Brain pericyte (primary cell): ENCODE measurements at regions not wholly inside any gene's neighbourhood (a gene's known extent, or its start where the extent isn't known, plus 50 kb on each side); places are given as distances from the start of the nearest gene placed in this dataset.
"Not testable (repeated sequence)": the region's sequence is repeated elsewhere in the genome, so short reads cannot be mapped to it uniquely, and the experiment has no call there.

ENCODE experiments used
- DNase-seq: peaks from one replicate; pipeline ENCODE4 v3.0.0-alpha.2; 2012; ENCODE audit warnings: low read depth, low spot score

DNA sequence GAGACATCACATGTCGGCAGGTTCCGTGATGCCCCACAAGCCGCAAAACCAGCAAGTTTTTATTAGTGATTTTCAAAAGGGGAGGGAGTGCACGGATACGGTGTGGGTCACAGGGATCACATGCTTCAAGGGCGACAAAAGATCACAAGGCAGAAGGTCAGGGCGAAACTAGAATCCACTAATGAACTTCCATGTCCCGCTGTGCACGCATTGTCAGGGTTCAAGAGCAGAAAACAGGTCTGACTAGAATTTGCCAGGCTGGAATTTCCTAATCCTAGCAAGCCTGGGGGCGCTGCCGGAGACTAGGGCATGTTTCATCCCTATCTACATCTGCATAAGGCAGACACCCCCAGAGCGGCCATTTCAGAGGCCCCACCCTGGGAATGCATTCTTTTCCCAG lies 225.2 kb downstream of the NPHP4 start:
- DNase-seq = not testable (repeated sequence)

DNA sequence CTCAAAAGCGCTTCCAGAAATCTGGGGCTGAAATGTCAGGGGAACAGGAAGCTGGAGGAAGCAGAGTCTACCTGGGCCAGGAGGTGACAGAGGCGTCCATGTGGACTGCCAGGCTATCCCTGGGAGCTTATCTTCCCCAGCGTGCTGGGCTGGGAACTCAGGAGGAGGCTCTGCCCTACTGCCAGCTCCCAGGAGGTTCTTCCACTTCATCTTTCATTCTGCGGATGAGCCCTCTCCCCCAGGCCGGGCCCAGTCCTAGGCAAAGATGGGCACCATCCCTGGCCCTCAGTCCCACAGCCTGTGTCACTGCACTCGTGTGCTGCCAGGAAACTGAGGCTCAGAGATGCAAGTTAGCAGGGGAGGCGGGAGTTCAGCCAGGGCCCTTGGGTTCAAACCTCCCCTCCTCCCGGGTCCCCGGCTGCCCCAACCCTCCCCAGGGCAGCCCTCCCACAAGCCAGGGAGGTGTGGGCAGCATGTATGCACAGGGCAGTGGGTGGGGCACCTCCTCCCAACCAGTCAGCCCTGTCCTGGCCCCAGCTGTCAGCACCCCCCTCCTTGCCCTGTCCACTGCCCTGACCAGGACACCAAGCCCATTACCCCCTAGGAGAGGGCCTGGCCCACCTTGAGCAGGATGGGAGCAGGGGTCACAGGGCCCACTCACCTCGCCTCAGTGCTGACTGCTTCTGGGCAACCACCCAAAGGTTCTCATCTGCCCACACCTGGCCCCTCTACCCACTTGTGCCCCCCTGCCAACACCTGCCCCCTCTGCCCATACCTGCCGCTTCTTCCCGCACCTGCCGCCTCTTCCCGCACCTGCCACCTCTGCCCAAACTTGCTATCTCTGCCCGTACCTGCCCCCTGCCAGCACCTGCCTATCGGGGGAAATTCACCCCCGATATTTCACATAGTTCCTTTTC lies 226.0 kb downstream of the NPHP4 start:
- no peak for DNase-seq

DNA sequence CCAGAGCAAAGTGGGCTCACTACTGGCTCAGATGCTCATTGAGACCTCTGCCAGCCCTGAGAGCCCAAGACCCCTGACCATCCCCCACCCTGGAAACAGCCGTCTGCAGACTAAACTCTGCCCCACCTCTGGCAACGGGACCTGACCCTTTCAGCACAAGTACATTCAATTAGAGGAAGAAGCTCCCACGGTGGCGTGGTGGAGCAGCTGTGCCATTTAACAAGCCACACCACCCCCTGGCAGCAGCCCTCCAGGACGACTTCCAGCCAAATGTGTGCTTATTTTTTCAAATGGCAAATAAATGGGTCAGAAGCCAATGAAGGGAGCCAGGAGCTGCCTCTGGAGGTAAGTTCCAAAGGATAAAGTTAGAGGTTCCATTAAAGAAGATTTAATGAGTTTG lies 226.7 kb downstream of the NPHP4 start:
- DNase-seq = no peak

DNA sequence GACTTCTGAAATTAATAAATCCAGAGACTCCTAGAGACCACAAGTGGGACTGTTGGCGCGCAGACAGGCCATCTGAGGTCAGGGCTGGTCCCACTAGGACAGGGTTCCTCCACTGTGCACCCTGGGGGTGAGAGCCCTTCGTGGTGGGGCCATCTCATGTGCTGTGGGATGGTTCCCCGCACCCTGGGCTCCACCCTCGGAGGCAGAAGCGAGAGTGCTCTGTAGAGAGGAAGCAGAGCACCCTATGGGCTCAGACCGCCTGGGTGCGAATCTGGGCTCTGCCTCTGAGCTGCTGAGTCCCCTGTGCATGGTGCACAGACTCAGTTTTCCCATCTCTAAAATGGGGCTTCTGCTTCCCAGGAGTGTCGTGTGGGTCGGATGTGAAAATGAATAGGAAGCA lies 227.3 kb downstream of the NPHP4 start:
- DNase-seq = no peak

DNA sequence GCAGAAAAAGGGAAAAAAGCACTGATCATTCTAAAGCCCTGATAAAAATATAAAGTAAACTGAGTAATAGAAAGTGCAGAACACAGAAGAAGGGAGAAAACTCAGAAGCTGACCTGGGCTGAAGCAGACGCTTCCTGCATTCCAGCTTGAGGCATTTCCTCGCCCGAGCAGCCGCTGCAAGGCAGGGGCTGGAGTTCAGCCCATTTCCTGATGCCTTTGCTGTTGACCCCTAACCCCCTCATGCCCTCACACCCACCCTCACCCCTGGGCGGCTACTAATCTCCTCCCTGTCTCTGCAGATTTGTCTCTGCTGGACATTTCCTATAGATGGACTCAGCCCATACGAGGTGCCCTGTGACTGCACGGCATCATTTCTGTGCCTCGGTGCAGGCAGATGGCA lies 227.8 kb downstream of the NPHP4 start:
- DNase-seq = no peak

DNA sequence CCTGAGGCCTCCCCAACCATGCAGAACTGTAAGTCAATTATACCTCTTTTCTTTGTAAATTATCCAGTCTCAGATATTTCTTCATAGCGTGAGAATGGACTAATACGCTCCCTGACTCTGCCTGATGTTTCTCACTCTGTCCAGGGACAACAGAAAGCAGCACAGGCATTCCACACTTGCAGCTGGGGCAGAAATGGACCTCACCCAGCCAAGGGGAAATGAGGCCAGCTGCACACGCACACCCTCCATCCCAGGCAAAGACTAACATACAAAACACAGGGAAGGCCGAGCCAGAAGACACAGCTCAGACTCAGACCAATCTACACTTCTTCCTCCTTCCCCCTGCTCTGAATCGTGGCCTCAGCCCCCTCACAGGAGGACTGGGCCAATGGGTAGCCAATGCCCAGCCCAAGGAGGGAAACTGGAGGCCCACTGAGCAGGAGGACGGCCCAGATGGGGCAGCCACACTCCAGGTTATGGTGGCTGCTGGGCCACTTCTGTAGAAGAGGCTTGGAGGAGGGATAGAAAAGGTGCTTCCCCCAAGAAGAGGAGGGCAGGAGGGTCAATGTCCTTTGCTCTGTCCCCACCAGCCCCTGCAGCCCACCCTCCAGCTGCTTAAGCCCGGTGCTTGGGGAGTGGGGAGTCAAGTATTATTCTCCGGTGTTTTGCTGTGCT lies 228.4 kb downstream of the NPHP4 start:
- no peak for DNase-seq

DNA sequence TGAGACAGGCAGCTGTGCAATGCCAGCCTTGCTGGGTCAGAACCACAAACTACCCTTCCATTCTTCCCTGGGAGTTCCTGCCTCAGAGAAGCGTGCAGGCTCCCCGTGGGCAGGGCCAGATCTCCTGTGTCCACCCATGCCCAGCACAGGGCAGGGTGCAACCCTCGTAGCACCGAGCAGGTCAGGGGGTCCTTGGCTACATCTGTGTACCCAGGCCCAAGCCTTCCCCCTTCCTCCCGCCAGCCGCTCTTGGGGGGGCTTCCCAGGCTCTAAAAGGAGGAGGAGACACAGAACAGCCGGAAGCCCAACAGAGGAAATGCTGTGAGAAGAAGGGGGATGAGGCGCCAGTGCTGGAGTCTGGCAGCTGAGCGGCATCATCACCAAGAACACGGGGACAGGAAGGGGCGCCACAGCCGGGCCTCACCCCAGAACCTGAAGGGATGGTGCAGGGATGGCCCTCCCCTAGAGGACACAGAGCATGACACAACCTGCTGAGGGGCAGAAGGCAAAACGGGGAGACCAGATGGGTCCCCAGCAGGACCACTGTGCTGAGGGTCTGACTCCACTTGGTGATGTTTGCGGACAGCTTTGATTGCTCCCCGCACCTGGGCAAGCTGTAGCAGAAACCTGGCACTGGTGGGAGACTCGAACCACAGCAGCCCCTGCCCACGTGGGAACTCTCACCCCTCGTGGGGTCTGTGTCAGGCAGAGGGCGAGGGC lies 233.2 kb downstream of the NPHP4 start:
- DNase-seq = no peak

DNA sequence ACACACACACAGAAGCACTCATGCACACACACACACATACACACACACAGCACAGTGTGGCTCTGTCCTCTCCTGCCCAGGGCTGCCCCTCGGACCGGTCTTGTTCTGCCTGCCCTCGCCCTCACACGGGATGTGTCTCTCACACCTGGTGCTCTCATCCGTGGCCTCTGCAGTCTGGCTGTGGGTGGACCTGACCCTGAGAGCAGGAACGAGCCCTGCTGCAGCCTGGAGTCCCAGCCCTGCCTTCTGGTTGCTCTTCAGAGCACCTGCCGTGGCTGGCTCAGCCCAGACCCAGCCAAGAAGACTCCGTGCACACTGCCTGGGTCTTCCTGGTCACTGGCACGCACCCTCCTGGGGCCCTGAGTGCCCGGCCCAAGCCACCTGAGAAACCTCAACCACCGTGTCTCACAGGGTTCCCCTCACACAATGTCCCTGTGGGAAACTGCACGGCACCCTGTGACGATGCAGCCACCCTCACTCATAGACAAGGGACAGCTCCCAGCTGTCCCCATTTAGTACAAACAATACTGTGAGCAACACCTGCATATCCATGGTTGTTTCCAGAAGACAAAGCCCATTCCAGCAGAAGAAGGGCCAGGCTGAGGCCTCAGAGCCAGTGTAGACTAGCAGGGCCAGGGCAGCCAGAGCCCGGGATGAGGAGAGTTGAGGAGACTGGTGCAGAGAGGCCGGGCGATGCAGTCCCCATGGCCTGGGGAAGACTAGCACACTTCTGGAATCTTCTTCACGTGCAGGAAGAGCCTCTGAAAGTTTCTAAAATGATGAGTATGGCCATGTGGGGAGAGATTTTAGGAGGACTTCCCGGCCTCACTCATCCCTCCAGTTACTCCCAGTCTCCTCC lies 234.0 kb downstream of the NPHP4 start:
- no peak for DNase-seq

DNA sequence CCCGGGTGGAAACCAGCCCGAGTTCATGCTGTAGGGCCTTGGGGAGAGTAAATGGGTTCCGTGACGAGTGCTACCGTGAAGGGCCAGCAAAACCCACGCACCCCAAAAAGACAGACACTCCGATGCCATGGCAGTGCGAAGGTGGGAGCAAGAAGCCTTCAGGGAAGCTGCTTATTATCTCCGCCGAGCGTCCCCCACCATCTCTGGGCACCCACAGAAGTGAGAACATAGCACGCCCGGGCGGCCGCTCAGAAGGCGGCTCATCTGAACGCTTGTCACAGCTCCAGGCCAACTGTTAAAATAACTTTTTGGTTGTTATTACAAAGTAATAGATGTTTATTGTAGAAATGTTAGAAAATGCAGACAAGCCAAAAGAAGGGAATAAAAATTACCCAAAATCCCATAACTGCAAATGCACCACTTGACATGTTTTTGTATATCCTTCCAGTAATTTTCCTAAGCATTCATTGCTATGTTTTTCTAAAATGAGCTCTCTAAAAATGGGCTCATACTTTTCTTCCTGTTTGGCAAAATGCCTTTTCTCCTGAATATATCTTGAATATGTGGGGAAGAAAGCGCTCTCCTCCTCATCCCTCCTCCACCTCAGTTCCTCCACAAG lies 234.9 kb downstream of the NPHP4 start:
- no peak for DNase-seq

DNA sequence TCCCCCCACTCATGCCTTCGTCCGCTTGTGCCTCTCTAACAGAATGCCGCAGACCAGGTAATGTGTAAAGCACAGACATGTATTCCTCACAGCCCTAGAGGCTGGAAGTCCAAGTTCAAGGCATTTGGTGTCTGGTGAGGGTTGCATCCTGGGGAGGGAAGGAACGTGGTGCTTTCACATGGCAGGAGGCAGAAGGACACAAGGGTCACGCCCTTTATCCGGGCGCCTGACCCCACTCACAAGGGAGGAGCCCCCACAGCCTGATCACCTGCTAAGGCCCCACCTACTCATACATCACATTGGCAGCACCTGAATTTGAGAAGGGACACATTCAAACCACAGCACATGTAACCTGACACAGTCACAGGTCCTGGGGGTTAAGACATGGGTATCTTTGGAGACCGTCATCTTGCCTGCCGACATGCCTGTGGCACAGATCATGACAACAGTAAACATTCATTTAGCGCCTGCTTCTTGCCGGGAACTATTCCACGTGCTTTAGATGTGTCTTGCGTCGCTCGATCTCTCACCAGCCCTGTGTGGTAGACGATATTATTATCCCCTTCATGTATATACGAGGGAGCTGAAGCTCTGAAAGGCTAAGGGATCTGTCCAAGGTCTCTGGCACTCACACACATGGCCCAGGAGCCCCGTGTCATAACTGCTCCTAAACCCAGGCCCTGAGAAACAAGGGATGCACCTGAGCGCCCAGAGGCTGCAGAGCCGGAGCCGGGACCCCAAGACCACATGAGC lies 235.6 kb downstream of the NPHP4 start:
- DNase-seq = no peak

DNA sequence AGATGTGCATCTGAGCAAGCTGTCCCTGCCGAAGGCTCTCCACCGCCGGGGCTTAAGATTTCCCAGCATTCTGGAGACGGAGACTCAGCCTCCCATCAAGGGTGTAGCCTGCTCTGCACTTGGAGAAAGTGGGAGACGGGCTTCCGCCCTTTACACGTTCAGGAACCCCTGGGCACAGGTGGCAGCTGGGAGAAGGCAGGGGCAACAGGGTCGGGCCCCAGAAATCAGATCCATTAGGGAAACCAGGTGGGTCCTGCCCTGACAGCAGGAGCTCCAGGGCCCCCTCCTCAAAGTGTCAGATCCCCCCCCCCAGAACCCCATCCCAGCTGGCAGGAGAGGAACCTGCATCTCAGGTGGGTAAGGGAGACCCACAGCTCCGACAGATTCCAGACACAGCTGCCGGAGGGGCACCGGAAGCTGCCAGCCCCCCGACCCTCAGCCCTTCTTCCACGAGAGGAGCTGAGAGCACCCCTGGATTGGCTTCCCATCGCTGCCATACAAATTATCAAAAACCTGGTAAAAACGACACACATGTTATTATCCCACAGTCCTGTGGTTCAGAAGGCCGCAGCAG lies 236.6 kb downstream of the NPHP4 start:
- no peak for DNase-seq

DNA sequence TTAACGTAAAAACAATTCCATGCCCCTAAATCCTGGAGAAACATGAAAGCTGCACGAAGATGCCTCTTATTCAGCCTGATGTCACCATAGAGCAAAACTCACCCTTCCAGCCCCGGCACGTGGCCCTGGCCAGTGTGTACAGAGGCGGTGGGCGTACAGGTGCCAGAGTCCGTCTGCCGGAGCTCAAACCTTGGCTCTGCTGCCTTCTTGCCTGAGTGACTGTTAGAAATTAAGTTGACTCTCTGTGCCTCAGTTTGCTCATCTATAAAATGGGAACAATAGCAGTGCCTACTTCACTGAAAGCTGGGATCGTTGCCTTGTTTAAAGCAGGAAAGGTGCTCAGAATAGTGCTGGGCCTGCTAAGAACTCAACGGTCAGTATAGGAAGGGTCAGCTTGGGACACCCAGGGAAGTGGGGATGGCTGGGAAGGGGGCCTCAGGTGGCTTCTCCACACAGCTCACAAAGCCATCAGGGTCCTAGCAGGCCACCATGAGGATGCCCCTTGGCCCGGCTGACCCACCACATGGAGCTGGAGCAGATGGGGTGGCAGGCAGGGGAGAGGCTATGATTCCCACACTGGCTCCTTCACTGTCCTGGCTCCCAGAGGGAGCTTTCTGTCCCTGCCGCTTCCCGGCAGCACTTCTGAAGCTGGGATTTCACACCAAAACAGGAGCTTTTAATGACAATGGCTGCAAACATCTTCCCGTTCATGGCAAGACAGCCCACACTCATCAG lies 237.2 kb downstream of the NPHP4 start:
- no peak for DNase-seq

DNA sequence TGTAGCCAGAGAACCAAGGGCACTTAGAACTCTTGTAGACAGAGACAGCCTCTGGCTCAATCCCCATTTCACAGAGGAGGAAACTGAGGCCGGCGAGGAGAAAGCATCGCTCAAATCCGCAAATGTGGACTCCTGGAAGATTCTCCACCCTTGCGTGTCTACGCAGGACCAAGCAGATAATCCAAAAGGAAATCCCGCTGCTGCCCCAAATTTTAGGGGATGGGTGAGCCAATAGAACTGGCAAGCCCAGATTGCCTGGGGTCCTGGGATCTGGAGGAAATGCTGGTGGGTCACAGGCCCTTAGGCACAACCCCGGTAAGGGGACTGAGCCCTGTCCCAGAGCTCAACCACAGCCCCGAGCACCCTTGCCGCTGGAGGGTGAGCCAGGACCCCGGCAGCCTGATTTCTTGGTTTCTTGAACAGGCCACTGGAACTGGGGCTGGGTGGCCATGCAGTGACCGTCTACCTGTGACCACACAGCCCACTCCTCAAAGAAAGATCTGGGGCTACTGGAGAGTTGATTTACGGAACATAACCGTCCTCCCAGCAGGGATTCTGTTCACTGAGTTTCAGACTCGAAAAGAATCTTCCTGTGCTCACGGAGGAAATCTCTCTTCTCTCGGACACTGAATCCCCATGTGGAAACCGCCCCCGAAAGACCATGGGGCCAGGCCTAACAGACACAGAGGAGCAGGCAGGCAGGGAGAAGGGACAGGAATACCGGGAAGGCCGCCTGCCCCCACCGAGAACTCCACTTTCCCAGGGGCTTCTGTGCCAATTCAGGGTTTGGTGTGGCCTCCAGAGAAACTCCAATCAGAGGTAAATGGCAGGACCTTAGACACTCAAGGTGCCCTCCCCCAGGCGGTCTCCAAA lies 238.4 kb downstream of the NPHP4 start:
- no peak for DNase-seq

DNA sequence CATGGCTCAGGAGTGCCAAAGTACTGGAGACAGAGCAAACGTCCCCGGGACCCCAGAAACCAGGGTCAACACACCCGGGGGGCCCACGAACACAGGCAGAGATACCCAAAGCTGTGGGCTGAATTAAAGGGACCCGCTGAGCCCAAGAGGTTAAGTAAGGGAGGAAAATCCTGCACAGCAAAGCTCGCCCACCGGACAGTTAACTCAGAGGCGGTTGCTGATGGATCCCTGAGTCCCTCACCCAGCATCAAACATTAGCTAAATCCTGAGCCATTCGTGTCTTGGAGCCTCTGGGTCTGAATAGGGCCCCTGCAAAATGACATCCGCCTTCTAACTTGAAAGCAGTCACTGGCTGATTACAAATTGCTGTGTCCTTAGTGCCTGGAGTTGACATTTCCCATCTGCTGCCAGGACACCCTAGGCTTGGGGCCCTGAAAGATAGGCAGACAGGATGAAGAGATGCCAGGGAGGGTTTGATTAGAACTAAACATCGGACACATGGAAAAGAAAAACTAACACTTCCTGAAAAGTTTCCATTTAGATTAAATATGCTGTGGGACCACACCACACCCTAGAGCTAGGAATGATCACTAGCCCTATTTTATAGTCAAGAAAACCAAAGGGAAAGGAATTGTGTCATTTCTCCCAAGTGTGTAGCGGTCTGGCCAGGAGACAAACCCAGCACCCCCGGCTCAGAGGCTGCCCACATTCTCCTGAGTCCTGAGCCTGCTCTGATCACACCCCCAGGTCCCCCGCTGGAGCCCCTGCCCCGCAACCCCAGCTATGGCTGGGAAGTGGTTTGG lies 239.3 kb downstream of the NPHP4 start:
- DNase-seq = no peak

DNA sequence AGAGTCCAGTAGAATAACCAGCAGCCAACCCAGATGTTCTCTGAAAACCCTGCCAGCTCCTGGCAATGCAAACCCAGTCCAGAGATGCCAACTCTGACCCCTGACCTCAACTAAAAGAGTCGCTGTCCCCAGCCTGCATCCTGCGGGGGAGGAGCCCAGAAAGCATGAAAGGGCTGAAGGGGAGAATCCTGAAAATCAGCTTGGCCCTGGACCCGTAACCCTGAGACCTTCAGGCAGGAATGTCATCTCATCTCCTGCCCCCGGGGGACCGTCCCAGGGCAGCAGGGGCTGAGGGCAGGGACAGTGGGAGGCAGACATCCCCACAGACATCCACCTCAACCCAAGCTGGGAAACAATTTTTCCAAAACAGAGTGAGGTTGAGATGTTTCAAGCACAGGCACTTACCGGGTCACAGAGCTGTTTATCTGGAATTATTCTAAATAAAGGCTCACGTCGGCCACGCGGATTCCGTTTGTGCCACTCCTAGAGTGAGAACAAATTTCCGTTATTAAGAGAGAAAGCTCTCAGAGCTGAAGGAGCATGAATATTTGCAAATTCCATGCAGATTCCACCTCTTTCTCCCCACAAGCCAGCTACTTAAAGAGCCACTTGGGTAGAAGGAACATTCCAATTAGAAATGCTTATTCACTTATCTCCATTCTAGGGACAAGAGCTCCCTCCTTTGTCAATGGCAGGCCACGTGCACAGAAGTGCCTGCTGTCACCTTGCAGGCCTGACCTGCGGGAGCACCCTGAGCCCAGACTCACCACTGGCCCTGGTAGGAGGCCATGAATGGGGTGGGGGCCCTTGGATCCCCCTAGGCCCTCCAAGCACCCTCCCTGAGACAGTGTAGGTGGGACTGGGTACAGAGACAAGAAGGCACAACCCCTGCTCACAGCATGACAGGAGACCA lies 240.1 kb downstream of the NPHP4 start:
- no peak for DNase-seq

DNA sequence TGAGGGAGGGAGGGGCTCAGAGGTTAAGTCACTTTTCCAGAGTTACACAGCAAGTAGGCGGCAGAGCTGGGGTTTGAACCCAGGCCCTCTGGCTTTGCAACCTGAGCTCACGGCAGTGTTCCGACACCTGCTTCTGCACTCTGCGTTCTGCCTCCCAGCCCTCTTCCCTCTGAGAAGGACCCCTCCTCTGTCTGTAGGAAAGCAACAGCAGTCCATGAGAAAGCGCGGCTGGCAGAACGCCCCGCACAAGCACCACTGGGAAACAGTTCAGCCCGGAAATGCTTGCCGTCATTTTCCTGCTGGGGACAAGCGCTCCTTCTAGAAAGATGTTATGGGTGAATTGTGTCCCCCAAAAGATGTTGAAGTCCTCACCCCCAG lies 241.1 kb downstream of the NPHP4 start:
- no peak for DNase-seq
